GM23248 (cell line): ENCODE measurements at regions not wholly inside any gene's neighbourhood (a gene's known extent, or its start where the extent isn't known, plus 50 kb on each side); places are given as distances from the start of the nearest gene placed in this dataset.
"Not testable (repeated sequence)": the region's sequence is repeated elsewhere in the genome, so short reads cannot be mapped to it uniquely, and the experiment has no call there.

Experiments
- DNase-seq: peaks from one replicate; pipeline ENCODE4 v3.0.0-alpha.2; 2015
- H2AFZ ChIP-seq: fragments of 200-600 bp; sonication (generic); 2 replicates; pipeline ENCODE4 v1.6.1; 2016; ENCODE audit warnings: antibody characterized with exemption
- H3F3A ChIP-seq: fragments of 200-600 bp; sonication (generic); 2 replicates; pipeline ENCODE4 v1.6.1; 2016; ENCODE audit warnings: mild to moderate bottlenecking, antibody characterized with exemption, mixed run types; ENCODE audit not compliant: insufficient read depth
- H3K27ac ChIP-seq: fragments of 200-600 bp; sonication (generic); 2 replicates; pipeline ENCODE4 v1.5.1; 2016; ENCODE audit warnings: mild to moderate bottlenecking
- H3K27me3 ChIP-seq: fragments of 200-600 bp; sonication (generic); replicated peaks from 2 replicates; pipeline ENCODE4 v1.6.1; 2016; ENCODE audit warnings: mild to moderate bottlenecking; ENCODE audit not compliant: insufficient read depth
- H3K36me3 ChIP-seq: fragments of 200-600 bp; sonication (generic); 2 replicates; pipeline ENCODE4 v1.6.1; 2016; ENCODE audit warnings: low read depth, mild to moderate bottlenecking
- H3K4me1 ChIP-seq: fragments of 200-600 bp; sonication (generic); 2 replicates; pipeline ENCODE4 v1.6.1; 2016; ENCODE audit warnings: mild to moderate bottlenecking; ENCODE audit not compliant: insufficient read depth
- H3K4me2 ChIP-seq: fragments of 200-600 bp; sonication (generic); one replicate; pipeline ENCODE4 v1.6.1; 2016; ENCODE audit warnings: mild to moderate bottlenecking; ENCODE audit not compliant: unreplicated experiment
- H3K4me3 ChIP-seq: fragments of 200-600 bp; sonication (generic); 2 replicates; pipeline ENCODE4 v1.5.1; 2016; ENCODE audit warnings: mild to moderate bottlenecking
- H3K79me2 ChIP-seq: fragments of 200-600 bp; sonication (generic); 2 replicates; pipeline ENCODE4 v1.6.1; 2016; ENCODE audit warnings: mild to moderate bottlenecking; ENCODE audit not compliant: insufficient read depth
- H3K9ac ChIP-seq: fragments of 200-600 bp; sonication (generic); 2 replicates; pipeline ENCODE4 v1.6.1; 2016; ENCODE audit warnings: mild to moderate bottlenecking
- H3K9me2 ChIP-seq: fragments of 200-600 bp; sonication (generic); 2 replicates; pipeline ENCODE4 v1.6.1; 2016; ENCODE audit warnings: mixed run types, mild to moderate bottlenecking, moderate library complexity; ENCODE audit not compliant: insufficient read depth
- H3K9me3 ChIP-seq: fragments of 200-600 bp; sonication (generic); one replicate; pipeline ENCODE4 v1.6.1; 2017; ENCODE audit warnings: low read depth
- H4K20me1 ChIP-seq: fragments of 200-600 bp; sonication (generic); 2 replicates; pipeline ENCODE4 v1.6.0; 2016; ENCODE audit not compliant: insufficient read depth
- EZH2 ChIP-seq: fragments of 200-600 bp; sonication (generic); IDR thresholded peaks from 2 replicates; pipeline ENCODE4 v1.6.1; 2018; ENCODE audit warnings: antibody characterized with exemption, mild to moderate bottlenecking; ENCODE audit not compliant: insufficient read depth, poor library complexity, severe bottlenecking
- EZH2phosphoT487 ChIP-seq: fragments of 200-600 bp; sonication (generic); IDR thresholded peaks from 2 replicates; pipeline ENCODE4 v1.6.1; 2018; ENCODE audit warnings: antibody characterized with exemption, moderate library complexity, mild to moderate bottlenecking, low read depth; ENCODE audit not compliant: insufficient read depth
- WGBS, 2 experiments: methylation state at CpG; one replicate each; pipeline ENCODE4 v1.1.6; 2015 to 2017; ENCODE audit warnings: low lambda C conversion rate in 2 of 2, low coverage in 1 of 2; ENCODE audit errors: missing lambda C conversion rate in 2 of 2; 5-methylcytosine and 5-hydroxymethylcytosine counted together
- in situ Hi-C: fragments of 300-500 bp; cut with MboI; formaldehyde crosslinking; loops from 2 replicates; pipeline ENCODE4 v1.15.0; 2020

GRCh38 chr5:30498972-30499371 is 694.5 kb upstream of the CDH6 start:
- no peaks in the 10 kb centered on the region for H3K27me3 ChIP-seq
- in situ Hi-C loops, result no loop called here
- H4K20me1 ChIP-seq, result no peaks in the 10 kb centered on the region
- no peaks in the 10 kb centered on the region for H3K36me3 ChIP-seq
- no peak overlapping the region for H3K27ac ChIP-seq
- TF ChIP-seq EZH2phosphoT487 (no peak), EZH2 (no peak)
- WGBS, 2 experiments, result 0% methylated on average over 1 of the region's 1 CpG
- no peaks in the 10 kb centered on the region for H3K4me1 ChIP-seq
- no peak overlapping the region for H3K9ac ChIP-seq
- no peaks in the 10 kb centered on the region for H3K79me2 ChIP-seq
- no peaks in the 10 kb centered on the region for H3F3A ChIP-seq
- H3K9me3 ChIP-seq, result no peaks in the 10 kb centered on the region
- no peaks in the 10 kb centered on the region for H3K9me2 ChIP-seq
- no peak for DNase-seq
- H3K4me3 ChIP-seq, result no peak overlapping the region
- no peak overlapping the region for H2AFZ ChIP-seq
- H3K4me2 ChIP-seq, result no peak overlapping the region

GRCh38 chr5:30498509-30498908 is 695.0 kb upstream of the CDH6 start:
- H3K36me3 ChIP-seq, H3K27me3 ChIP-seq, in situ Hi-C loops, H3K4me2 ChIP-seq, H3K4me3 ChIP-seq, DNase-seq, H3K4me1 ChIP-seq, H3K79me2 ChIP-seq, H3K9me2 ChIP-seq, H3F3A ChIP-seq, H3K9me3 ChIP-seq, H4K20me1 ChIP-seq, H3K9ac ChIP-seq, H3K27ac ChIP-seq, H2AFZ ChIP-seq: not testable (repeated sequence)
- WGBS, 2 experiments, result 25 to 26% methylated on average over 3 of the region's 3 CpGs

GRCh38 chr5:30494113-30494512 is 699.4 kb upstream of the CDH6 start:
- H3K4me2 ChIP-seq, H3K9me2 ChIP-seq, H3K9me3 ChIP-seq, H3K27me3 ChIP-seq, H3K4me3 ChIP-seq, H2AFZ ChIP-seq, H3K9ac ChIP-seq, H3K36me3 ChIP-seq, H3F3A ChIP-seq, H3K27ac ChIP-seq, H4K20me1 ChIP-seq, in situ Hi-C loops, DNase-seq, H3K79me2 ChIP-seq, H3K4me1 ChIP-seq: not testable (repeated sequence)
- 44 to 48% methylated on average over 5 of the region's 7 CpGs for WGBS, 2 experiments

- Histone ChIP-seq H3K79me2 (no peaks in the 10 kb centered on the region), H3K9me3 (no peaks in the 10 kb centered on the region), H3K9ac (no peak overlapping the region), H3K27me3 (no peaks in the 10 kb centered on the region), H3K9me2 (no peaks in the 10 kb centered on the region), H3K36me3 (no peaks in the 10 kb centered on the region), H2AFZ (no peak overlapping the region), H4K20me1 (no peaks in the 10 kb centered on the region), H3K4me1 (no peaks in the 10 kb centered on the region), H3K27ac (no peak overlapping the region), H3F3A (no peaks in the 10 kb centered on the region), H3K4me3 (no peak overlapping the region), H3K4me2 (no peak overlapping the region)
- in situ Hi-C loops, result no loop called here
- no peak for DNase-seq
- TF ChIP-seq EZH2 (no peak), EZH2phosphoT487 (no peak)
Measured at GRCh38 chr5:30479104-30479503, 714.4 kb upstream of the CDH6 start.

GRCh38 chr5:30475429-30475828 is 718.1 kb upstream of the CDH6 start:
- H3K9me3 ChIP-seq, result no peaks in the 10 kb centered on the region
- H3K9ac ChIP-seq, result no peak overlapping the region
- H3F3A ChIP-seq, result no peaks in the 10 kb centered on the region
- no peak overlapping the region for H3K4me3 ChIP-seq
- DNase-seq, result no peak
- H3K27me3 ChIP-seq, result no peaks in the 10 kb centered on the region
- no peak overlapping the region for H3K27ac ChIP-seq
- in situ Hi-C loops, result no loop called here
- H3K4me1 ChIP-seq, result no peaks in the 10 kb centered on the region
- H3K36me3 ChIP-seq, result no peaks in the 10 kb centered on the region
- H3K79me2 ChIP-seq, result no peaks in the 10 kb centered on the region
- H3K4me2 ChIP-seq, result no peak overlapping the region
- TF ChIP-seq EZH2, result no peak
- no peak for TF ChIP-seq EZH2phosphoT487
- H4K20me1 ChIP-seq, result no peaks in the 10 kb centered on the region
- WGBS, 2 experiments, result 29 to 30% methylated on average over 4 of the region's 4 CpGs
- no peak overlapping the region for H2AFZ ChIP-seq
- H3K9me2 ChIP-seq, result no peaks in the 10 kb centered on the region
